Middle frontal gyrus (tissue), 1 donor: ENCODE measurements at regions not wholly inside any gene's neighbourhood (a gene's known extent, or its start where the extent isn't known, plus 50 kb on each side); places are given as distances from the start of the nearest gene placed in this dataset.
"Not testable (repeated sequence)": the region's sequence is repeated elsewhere in the genome, so short reads cannot be mapped to it uniquely, and the experiment has no call there.

ENCODE experiments used
- DNase-seq: peaks from one replicate; pipeline ENCODE4 v3.0.0-alpha.2; 2015; ENCODE audit warnings: low spot score; ENCODE audit errors: extremely low spot score

GRCh38 chr11:92035488-92035887, 189.1 kb upstream of the FAT3 start:
- no peak for DNase-seq

GRCh38 chr11:92027136-92027535, 197.5 kb upstream of the FAT3 start:
- DNase-seq = not testable (repeated sequence)

GRCh38 chr11:92026664-92027063, 198.0 kb upstream of the FAT3 start:
- DNase-seq = no peak

GRCh38 chr11:92024788-92025187, 199.8 kb upstream of the FAT3 start:
- no peak for DNase-seq

- no peak for DNase-seq
Measured at GRCh38 chr11:92022499-92022898, 202.1 kb upstream of the FAT3 start.

- DNase-seq = no peak
Measured at GRCh38 chr11:92018332-92018731, 206.3 kb upstream of the FAT3 start.

GRCh38 chr11:92008249-92008648, 216.4 kb upstream of the FAT3 start:
- no peak for DNase-seq

- DNase-seq = no peak
Measured at GRCh38 chr11:92002568-92002967, 222.1 kb upstream of the FAT3 start.

- no peak for DNase-seq
Measured at GRCh38 chr11:91998481-91998880, 226.1 kb upstream of the FAT3 start.

- DNase-seq = no peak
Measured at GRCh38 chr11:91997226-91997625, 227.4 kb upstream of the FAT3 start.

- no peak for DNase-seq
Measured at GRCh38 chr11:91996526-91996925, 228.1 kb upstream of the FAT3 start.

- not testable (repeated sequence) for DNase-seq
Measured at GRCh38 chr11:91988443-91988842, 236.2 kb upstream of the FAT3 start.

GRCh38 chr11:91986218-91986617, 238.4 kb upstream of the FAT3 start:
- DNase-seq = no peak

GRCh38 chr11:91984033-91984584, 240.5 kb upstream of the FAT3 start:
- DNase-seq = no peak

- DNase-seq = no peak
Measured at GRCh38 chr11:91981995-91982394, 242.6 kb upstream of the FAT3 start.

GRCh38 chr11:91979775-91980174, 244.8 kb upstream of the FAT3 start:
- DNase-seq = no peak

GRCh38 chr11:91978747-91979146, 245.9 kb upstream of the FAT3 start:
- DNase-seq = no peak

GRCh38 chr11:91972665-91973266, 251.9 kb upstream of the FAT3 start:
- no peak for DNase-seq

GRCh38 chr11:91970624-91971023, 254.0 kb upstream of the FAT3 start:
- DNase-seq = no peak

GRCh38 chr11:91969486-91969885, 255.1 kb upstream of the FAT3 start:
- DNase-seq = no peak

GRCh38 chr11:91967691-91968045, 256.9 kb upstream of the FAT3 start:
- DNase-seq = no peak

- DNase-seq = no peak
Measured at GRCh38 chr11:91967026-91967690, 257.5 kb upstream of the FAT3 start.

- no peak for DNase-seq
Measured at GRCh38 chr11:91966368-91966767, 258.2 kb upstream of the FAT3 start.
